ENCODE measurements at regions not wholly inside any gene's neighbourhood (a gene's known extent, or its start where the extent isn't known, plus 50 kb on each side); places are given as distances from the start of the nearest gene placed in this dataset.
A peak's percentile ranks its signal among the peaks of the same experiment; 100 is the strongest.
"Not testable (repeated sequence)": the region's sequence is repeated elsewhere in the genome, so short reads cannot be mapped to it uniquely, and the experiment has no call there.

DNA sequence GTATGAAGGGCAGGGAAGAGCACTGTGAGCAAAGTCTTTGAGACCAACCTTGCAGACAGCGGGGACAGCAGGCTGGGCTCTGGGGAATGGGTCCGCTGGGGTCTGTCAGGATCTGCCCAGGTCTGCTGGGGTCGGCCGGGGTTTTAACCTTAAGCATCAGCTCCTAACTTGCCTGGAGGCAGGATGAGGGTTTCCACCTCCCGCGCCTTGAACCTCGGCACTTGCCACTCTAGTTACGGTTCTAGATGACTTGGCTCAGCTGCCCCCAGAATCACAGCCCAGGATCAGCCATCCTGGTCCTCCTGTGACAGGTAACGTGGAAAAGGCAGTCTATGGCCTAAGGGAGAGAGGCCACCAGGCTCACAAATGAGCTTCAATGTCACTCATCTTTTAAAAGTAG lies 50.4 kb upstream of the CACUL1 start:
- DNase-seq = no peak

DNA sequence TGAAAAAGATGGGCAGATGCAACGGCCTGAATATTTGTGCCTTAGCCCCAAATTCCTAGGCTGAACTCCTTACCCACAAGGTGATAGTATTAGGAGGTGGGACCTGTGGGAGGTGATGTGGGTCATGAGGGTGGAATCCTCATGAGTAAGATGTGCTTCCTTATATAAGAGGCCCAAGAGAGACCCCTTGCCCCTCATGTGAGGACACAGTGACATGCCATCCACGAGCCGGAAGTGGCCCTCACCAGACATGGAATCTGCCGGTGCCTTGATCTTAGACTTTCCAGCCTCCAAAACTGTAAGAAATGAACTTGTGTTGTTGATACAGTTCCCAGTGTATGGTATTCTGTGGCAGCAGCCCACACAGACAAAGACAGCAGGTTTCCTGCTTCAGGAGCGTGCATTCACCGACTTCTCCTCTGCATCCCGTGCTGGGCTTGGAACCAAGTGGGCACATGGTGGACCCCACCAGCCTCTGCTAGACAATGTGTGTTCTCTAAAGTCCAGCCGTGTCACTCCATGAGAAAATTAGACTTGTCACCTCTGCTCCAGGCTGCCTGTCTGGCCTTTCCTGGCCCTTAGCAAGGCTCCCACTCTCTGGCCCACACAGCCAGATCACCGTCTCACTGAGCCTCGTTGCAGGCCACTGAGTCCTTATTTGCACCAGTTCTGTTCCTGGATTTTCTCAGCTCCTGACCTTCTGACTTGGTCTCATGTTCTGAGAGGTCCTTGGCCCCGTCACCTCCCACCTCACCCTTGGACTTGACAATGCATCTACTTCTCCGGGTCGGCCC lies 52.9 kb upstream of the CACUL1 start:
- no peak for DNase-seq

GRCh38 chr10:118808601-118809356 lies 54.0 kb upstream of the CACUL1 start:
- no peak for DNase-seq

DNA sequence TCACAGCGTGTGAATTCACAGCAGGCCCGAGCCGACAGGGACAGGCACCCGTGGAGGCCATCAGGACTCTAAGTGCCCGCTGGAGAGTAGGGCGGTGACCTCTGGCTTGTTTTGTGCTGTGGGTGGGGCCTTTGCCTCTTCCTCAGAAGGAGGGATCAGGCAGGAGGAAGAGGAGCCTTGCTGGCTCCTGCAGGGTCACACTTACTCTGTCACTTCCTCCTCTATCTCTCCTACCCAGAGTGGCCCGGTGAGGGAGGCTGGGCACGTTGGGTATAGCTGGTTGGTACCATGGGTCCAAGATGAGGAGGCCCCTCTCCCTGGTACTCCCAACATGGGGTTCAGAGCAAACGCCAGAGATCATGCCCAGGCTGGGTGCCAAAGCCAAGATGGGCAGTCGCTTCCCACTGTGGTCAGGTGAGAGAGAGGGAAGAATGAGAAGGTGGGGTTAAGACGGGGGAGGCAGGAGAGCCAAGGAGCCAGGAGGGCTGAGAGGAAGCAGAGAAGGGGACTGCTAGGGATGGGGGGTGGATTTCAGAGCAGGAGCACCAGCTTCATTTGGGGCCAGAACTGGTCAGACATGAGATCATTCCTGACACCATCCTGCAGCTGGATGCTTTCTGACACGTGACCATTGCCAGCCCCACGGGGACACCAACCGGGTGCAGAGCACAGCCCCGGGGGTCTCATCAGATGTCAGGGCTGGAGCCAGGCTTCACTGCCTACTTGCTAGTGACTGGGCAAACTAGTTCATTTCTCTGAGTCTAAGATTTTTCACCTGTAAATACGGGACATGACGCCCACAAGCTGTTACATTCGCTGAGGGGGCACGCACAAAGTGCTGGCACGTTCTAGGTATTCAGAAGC lies 54.8 kb upstream of the CACUL1 start:
- no peak for DNase-seq

- no peak for DNase-seq
Measured at GRCh38 chr10:118810796-118811505, 56.2 kb upstream of the CACUL1 start.

DNA sequence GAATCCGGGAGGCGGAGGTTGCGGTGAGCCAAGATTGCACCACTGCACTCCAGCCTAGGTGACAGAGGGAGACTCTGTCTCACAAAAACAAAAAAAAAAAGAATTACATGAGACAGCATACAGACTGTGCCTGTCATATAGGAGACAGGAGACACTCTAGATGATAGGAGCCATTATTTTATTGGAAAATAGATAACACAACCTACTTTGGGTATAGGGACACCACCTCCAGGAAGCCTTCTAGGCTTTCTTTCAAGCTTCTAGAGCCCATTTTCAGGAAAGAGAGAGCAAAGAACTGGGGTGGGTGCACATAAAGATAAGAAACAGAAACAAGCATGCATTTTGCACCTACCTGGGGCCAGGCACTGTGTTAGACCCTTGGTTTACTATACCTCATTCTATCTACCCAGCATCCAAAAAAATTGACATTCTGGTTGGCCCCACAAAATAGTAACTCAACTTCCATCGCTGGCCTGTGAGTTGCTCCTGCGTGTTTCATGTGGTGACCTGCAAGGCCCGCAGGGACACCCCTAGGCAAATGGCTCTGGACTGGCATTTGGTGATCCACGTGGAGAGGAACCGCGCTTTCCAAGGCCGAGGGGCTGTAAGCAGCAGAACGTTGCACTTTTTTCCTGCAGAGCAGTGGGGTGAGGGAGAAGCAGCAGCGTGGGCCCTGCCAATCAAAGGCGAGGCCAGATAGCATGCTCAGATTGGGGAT lies 57.1 kb upstream of the CACUL1 start:
- DNase-seq = no peak

GRCh38 chr10:118812393-118812740 lies 57.6 kb upstream of the CACUL1 start:
- DNase-seq = no peak

DNA sequence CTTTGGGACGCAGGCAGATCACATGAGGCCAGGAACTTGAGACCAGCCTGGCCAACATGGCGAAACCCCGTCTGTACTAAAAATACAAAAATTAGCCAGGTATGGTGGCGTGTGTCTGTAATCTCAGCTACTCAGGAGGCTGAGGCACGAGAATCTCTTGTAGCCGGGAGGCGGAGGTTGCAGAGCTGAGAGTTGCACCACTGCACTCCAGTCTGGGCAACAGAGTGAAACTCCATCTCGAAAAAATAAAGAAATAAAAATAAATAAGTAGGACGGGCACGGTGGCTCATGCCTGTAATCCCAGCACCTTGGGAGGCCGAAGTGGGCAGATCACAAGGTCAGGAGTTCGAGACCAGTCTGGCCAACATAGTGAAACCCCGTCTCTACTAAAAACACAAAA lies 58.2 kb upstream of the CACUL1 start:
- DNase-seq = not testable (repeated sequence)

DNA sequence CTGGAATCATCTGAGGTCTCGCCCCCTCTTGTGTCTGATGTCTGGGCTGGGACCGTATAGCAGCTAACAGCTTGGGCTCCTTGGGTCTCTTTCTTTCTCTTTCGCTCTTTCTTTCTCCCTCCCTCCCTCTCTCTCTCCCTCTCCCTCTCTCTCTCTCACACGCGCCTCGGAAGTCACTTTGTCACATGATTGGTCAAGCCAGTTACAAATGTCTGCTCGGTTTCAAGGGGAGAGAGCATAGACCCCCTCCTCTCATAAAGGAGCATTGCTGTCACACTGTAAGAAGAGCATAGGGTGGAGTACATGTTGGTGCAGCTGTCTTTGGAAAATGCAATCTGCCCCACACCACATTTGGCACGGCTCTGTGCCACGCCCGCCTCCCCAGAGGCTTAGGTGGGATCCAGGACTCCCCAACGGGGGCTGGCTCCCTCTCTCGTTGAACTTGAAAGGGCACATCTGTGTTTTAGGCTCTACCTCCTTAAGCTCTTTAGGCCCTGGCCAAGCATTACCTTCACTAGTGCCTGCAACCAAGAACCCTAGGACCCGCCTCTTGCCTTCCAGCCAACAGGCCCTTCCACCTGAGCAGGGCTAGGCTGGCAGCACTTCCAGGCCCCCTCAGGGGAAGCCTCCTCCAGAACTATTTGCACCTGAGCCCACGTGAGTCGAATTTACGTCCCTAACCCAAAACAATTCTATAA lies 61.9 kb upstream of the CACUL1 start:
- no peak for DNase-seq

DNA sequence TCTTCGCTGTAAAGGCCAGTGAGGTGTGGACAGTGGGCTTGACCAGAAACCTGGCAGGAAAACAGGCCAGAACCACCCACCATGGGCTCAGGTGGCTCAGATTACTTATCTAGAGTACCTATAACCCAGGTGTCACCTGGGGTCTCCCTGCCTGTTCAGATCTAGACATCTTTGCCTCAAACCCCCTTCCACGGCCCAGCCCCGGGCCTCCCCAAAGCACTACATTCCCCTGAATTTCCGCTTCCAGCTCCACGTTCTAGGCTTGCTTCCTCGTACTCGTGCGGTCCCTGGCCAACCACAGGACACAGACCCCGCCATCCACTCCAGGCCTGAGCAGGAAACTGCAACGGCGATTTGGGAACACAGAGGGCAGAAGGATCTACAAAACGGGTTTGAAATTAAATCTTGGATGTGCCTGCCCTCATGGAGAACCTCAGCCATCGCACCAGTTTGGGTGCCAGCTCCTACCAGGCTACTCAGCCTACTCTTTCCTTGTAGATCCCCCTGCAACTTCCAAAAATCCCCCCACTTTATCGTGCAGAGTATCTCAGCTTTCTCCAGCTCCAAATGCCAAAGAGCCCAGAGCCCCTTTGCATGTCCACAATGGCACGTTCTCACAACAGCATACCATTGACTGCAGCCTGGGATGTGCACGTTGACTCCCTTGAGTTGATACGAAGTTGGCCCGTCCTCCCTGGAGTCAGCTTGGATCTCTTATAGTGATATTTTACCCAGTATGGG lies 62.7 kb upstream of the CACUL1 start:
- DNase-seq = no peak

DNA sequence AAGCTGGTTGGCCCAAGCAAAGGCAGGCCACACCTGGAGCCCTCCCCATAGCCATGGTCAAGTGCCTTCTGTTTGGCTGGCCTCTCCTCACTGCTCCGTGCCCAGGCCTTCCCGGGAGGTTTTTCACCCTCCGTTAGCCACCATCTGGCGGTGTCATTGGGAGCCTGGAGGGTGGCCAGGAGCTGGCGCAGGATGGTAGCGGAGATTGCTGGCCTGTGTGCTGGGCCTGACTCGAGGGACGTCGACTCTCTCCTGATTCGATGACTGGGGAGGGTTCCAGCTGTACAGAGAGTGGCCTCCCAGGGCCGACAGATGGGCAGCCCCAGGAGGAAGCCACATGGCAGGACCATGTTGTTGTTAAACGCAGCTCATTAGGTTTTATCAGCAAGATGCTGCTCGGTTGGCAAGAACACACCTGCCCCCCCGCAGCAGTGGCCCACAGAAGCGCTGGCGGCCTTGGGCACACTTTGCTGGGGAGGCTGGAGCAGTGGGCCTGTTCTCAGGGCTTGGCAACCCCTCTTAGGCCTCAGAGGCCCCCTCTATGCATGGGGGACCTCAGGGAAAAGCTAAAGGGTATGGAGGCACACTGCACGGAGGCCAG lies 64.0 kb upstream of the CACUL1 start:
- no peak for DNase-seq

- no peak for DNase-seq
Measured at GRCh38 chr10:118820326-118821116, 65.8 kb upstream of the CACUL1 start.

DNA sequence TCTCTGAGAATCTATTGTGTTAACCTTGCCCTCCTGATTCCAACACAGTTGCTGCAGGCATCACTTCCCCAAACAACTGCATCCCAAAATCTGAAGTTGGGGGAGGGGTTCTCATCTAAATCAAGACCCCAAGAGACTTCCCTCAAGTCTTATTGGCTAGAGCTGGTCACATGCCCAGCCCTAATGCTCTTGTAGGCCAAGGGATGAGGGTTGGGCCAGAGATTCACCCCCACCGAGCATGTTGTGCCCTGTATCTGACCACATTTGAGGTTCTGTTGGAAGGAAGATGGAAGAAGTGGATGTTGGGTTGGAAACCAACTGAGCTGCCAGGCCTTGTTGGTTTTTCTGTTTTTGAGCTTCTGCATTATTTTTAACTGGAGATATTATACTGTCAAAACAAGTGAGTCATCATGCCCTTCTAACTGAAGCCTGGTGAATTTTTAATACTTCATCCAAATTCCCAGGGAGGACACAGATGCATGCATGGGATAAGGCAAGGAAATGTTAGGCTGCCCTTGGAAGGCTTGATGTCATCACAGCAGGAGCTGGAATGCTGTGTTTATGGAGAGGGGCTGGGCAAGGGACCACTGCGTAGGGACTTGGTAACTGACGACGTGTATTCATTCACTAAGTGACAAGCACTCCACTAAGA lies 68.6 kb upstream of the CACUL1 start:
- no peak for DNase-seq

GRCh38 chr10:118827053-118827452 lies 72.3 kb upstream of the CACUL1 start:
- no peak for DNase-seq

DNA sequence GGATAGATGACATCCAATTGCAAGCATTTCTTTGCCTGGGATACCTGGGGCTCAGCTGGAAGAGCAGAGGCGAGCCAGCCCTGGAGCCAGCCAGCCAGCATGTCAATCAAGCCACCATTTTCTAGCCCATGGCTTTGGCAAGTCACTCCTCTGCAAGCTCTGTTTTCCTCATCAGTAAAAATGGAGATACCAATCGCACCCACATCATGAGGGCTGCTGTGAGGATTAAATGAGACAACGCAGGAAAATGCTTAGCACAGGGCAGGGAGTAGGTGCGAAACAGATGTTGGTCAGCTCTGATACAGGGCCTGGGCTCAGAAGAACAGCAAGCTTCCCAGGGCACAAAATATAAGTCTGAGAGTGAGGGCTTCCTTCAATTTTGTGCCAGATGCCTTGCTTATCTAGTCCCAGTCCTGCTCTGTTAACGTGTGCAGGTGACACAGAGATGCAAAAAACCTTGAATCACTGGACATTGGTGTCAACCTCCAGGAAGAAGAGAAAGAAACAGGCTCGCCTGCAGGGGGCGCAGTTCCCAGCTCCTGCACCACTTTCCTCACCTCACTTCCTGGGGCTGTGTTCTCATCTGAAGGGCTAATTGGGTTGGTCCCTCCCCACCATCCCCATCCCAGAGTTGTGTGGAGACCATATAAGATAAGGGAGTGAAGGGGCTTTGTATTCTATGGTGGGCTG lies 72.8 kb upstream of the CACUL1 start:
- DNase-seq = no peak

DNA sequence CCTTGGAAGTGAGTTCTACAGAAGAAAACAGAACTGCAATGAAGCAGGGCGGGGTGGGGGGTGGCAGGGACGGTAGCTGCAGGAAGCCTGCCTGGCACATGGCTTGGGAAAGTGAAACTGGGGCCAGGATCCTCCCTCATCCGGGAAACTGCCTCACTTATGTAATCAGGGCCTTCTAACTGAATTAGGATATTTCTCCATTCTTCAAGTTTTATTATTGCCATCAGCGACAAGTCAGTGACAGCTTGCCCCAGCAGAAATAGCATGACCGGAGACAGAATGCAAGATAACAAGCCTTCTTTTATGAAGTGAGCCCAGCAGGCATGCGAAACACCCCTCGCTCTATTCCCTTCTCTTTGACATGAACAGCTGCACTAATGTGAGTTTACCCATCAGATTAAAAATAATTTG lies 77.5 kb upstream of the CACUL1 start:
- peak; percentile 42 for DNase-seq

GRCh38 chr10:118834370-118834769 lies 79.6 kb upstream of the CACUL1 start:
- DNase-seq = not testable (repeated sequence)

Measured in muscle of arm (tissue), 1 donor.